ENCODE measurements at regions not wholly inside any gene's neighbourhood (a gene's known extent, or its start where the extent isn't known, plus 50 kb on each side); places are given as distances from the start of the nearest gene placed in this dataset.

DNA sequence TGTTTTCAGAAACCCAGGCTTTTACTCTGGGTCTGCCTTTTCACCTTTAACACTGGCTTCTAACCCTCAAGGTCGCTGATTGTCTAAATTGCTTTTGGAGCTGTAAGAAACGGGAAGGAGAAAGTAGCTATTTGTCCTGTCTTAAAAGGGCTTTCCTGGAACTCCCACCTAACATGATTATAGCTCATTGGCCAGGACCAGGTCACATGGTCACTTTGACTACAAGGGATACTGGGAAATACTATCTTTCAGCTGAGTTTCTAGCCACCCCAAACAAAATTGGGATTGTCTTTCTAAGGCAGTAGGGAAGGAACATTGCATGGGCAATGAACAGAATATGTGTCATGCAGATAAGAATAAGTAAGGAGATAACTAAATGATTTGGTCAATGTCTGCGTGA lies 106.7 kb upstream of the ARHGAP24 start:
- Histone ChIP-seq H3K27ac (ENCODE audit: insufficient read depth, low read depth, low read length) (no peak overlapping the region), H3K4me2 (ENCODE audit: insufficient read depth, low read length) (no peak overlapping the region), H2AFZ (ENCODE audit: low read depth, low read length) (no peak overlapping the region), H3K9ac (replicated peaks; ENCODE audit: extremely low read depth, insufficient read depth, low read length) (no peak overlapping the region), H3K9me3 (replicated peaks; ENCODE audit: control insufficient read depth, insufficient read depth, low read length) (no peaks in the 10 kb centered on the region), H3K27me3 (ENCODE audit: control insufficient read depth in 2 of 2, insufficient read depth in 2 of 2, low read length in 2 of 2) (peaks cover 4 to 43% of the 10 kb centered on the region in 2 experiments), H3K9me1 (replicated peaks; ENCODE audit: control insufficient read depth, extremely low read depth, insufficient read depth, low read length) (no peaks in the 10 kb centered on the region), H3K4me1 (ENCODE audit: control insufficient read depth, extremely low read depth, insufficient read depth, low read length) (no peaks in the 10 kb centered on the region), H3K79me2 (ENCODE audit: control insufficient read depth, insufficient read depth, low read length) (no peaks in the 10 kb centered on the region), H3K4me3 (replicated peaks in 1 of 3; ENCODE audit: insufficient read depth in 1 of 3, low read depth in 1 of 3, low read length in 3 of 3) (no peak overlapping the region), H4K20me1 (replicated peaks; ENCODE audit: control insufficient read depth, extremely low read depth, insufficient read depth, low read length) (no peaks in the 10 kb centered on the region), H3K36me3 (ENCODE audit: control insufficient read depth in 2 of 2, extremely low read depth in 1 of 2, insufficient read depth in 2 of 2, low read length in 2 of 2) (no peaks in the 10 kb centered on the region)
- dilution Hi-C loops (cut with MboI; ENCODE audit: extremely low pct_ligation_motif_present, low sequenced_read_pairs) (no loop called here), intact Hi-C loops (cut with micrococcal nuclease) (no loop called here)
- TF ChIP-seq JUN (IDR thresholded peaks at IDR 0.05; ENCODE audit: borderline replicate concordance, insufficient read depth, insufficient read length, low read depth), result no peak
- no peak for TF ChIP-seq MAX (IDR thresholded peaks at IDR 0.05; ENCODE audit: insufficient read depth, insufficient read length)
- no peak for TF ChIP-seq EZH2 (IDR thresholded peaks at IDR 0.05; ENCODE audit: borderline replicate concordance, low read depth, low read length, severe bottlenecking)
- TF ChIP-seq MYC (IDR thresholded peaks at IDR 0.05; ENCODE audit: low read depth, low read length), result no peak
- TF ChIP-seq, protein P1, sequence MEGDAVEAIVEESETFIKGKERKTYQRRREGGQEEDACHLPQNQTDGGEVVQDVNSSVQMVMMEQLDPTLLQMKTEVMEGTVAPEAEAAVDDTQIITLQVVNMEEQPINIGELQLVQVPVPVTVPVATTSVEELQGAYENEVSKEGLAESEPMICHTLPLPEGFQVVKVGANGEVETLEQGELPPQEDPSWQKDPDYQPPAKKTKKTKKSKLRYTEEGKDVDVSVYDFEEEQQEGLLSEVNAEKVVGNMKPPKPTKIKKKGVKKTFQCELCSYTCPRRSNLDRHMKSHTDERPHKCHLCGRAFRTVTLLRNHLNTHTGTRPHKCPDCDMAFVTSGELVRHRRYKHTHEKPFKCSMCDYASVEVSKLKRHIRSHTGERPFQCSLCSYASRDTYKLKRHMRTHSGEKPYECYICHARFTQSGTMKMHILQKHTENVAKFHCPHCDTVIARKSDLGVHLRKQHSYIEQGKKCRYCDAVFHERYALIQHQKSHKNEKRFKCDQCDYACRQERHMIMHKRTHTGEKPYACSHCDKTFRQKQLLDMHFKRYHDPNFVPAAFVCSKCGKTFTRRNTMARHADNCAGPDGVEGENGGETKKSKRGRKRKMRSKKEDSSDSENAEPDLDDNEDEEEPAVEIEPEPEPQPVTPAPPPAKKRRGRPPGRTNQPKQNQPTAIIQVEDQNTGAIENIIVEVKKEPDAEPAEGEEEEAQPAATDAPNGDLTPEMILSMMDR (IDR thresholded peaks at IDR 0.05; ENCODE audit: extremely low read depth in 1 of 2, insufficient read depth in 1 of 2, low read depth in 1 of 2, low read length in 2 of 2), result no peak
- TF ChIP-seq FOS (IDR thresholded peaks at IDR 0.05; ENCODE audit: borderline replicate concordance, insufficient read depth, low read length), result no peak
- no peak for TF ChIP-seq GATA2 (IDR thresholded peaks at IDR 0.05; ENCODE audit: insufficient read depth, insufficient read length, low read depth, low read length)
- TF ChIP-seq POLR2A (IDR thresholded peaks at IDR 0.05; ENCODE audit: low read depth, low read length), result no peak
- no peak for TF ChIP-seq POLR2AphosphoS5 (IDR thresholded peaks at IDR 0.05; ENCODE audit: insufficient read depth, low read depth, low read length)
- DNase-seq (ENCODE audit: low read depth, low spot score), result no peak
- POLR2A ChIA-PET, result no interaction called here
- BruUV-seq (replicated peaks), result no TSS peak
- CTCF ChIA-PET, result interaction anchor here (1.0 to 2.8 kb wide), 8 partner anchors 11 to 379 kb away, joined by 3 to 11 read pairs (median 4); no protein-coding TSS in a partner anchor
- FAIRE-seq, result no peak
